Activated B cell treated with CpG ODN at 0.5 μM for 24 hours (primary cell): ENCODE measurements at regions not wholly inside any gene's neighbourhood (a gene's known extent, or its start where the extent isn't known, plus 50 kb on each side); places are given as distances from the start of the nearest gene placed in this dataset.

Source experiments
- ATAC-seq: fragments of 200-7000 bp; cut with Tn5 transposase; one replicate; pipeline ENCODE4 v1.10.0; 2021; ENCODE audit warnings: low read depth, mild to moderate bottlenecking, moderate library complexity
- CTCF ChIA-PET: fragments of 350-600 bp; sonication (Branson Sonifier 250); formaldehyde crosslinking; loops from one replicate; lab custom pipeline; 2021; ENCODE audit warnings: antibody characterized with exemption; lab: Charles Lee
- POLR2A ChIA-PET: fragments of 350-600 bp; sonication (Branson Sonifier 250); formaldehyde crosslinking; loops from one replicate; lab custom pipeline; 2021; ENCODE audit warnings: antibody characterized with exemption; lab: Charles Lee
- DNase-seq: peaks from one replicate; pipeline ENCODE4 v3.0.0; 2022
- H3K27ac Mint-ChIP-seq: one replicate; pipeline ENCODE4 v1.8.0; 2020; ENCODE audit warnings: mixed read lengths
- H3K27me3 Mint-ChIP-seq: one replicate; pipeline ENCODE4 v1.8.0; 2021; ENCODE audit warnings: mixed read lengths
- H3K36me3 Mint-ChIP-seq: one replicate; pipeline ENCODE4 v1.8.0; 2021; ENCODE audit warnings: low read depth, mixed read lengths
- H3K4me1 Mint-ChIP-seq: one replicate; pipeline ENCODE4 v1.8.0; 2021; ENCODE audit warnings: mixed read lengths
- H3K4me3 Mint-ChIP-seq: one replicate; pipeline ENCODE4 v1.8.0; 2020; ENCODE audit warnings: mild to moderate bottlenecking, mixed read lengths
- H3K9me3 Mint-ChIP-seq: one replicate; pipeline ENCODE4 v1.8.0; 2020; ENCODE audit warnings: mixed read lengths
- CTCF ChIP-seq: fragments of 200-600 bp; IDR thresholded peaks from one replicate; pipeline ENCODE4 v1.8.0; 2022; ENCODE audit warnings: antibody characterized with exemption, mild to moderate bottlenecking
- intact Hi-C: fragments of 100-400 bp; cut with micrococcal nuclease; formaldehyde crosslinking; loops from one replicate; pipeline ENCODE4 v1.15.1; 2024

GRCh38 chr5:40074826-40075225 is 604.9 kb upstream of the PTGER4 start:
- peaks cover 4% of the 10 kb centered on the region for H3K27me3 Mint-ChIP-seq
- H3K9me3 Mint-ChIP-seq: no peaks in the 10 kb centered on the region
- H3K36me3 Mint-ChIP-seq: no peaks in the 10 kb centered on the region
- H3K4me3 Mint-ChIP-seq: no peak overlapping the region
- no peak for ATAC-seq
- H3K4me1 Mint-ChIP-seq: no peaks in the 10 kb centered on the region
- CTCF ChIA-PET: no interaction called here
- TF ChIP-seq CTCF: no peak
- POLR2A ChIA-PET: no interaction called here
- intact Hi-C loops: no loop called here
- no peak for DNase-seq
- H3K27ac Mint-ChIP-seq: no peak overlapping the region

GRCh38 chr5:40073927-40074326 is 605.8 kb upstream of the PTGER4 start:
- peaks cover under 1% of the 10 kb centered on the region for H3K27me3 Mint-ChIP-seq
- no peak overlapping the region for H3K4me3 Mint-ChIP-seq
- no peaks in the 10 kb centered on the region for H3K36me3 Mint-ChIP-seq
- no peak for TF ChIP-seq CTCF
- H3K27ac Mint-ChIP-seq: no peak overlapping the region
- CTCF ChIA-PET: no interaction called here
- no peaks in the 10 kb centered on the region for H3K4me1 Mint-ChIP-seq
- H3K9me3 Mint-ChIP-seq: no peaks in the 10 kb centered on the region
- POLR2A ChIA-PET: no interaction called here
- DNase-seq: no peak
- ATAC-seq: no peak
- intact Hi-C loops: no loop called here

- Mint-ChIP-seq H3K4me1 (no peaks in the 10 kb centered on the region), H3K4me3 (no peak overlapping the region), H3K27ac (no peak overlapping the region), H3K36me3 (no peaks in the 10 kb centered on the region), H3K9me3 (no peaks in the 10 kb centered on the region), H3K27me3 (no peaks in the 10 kb centered on the region)
- no peak for DNase-seq
- ATAC-seq: no peak
- ChIA-PET POLR2A (no interaction called here), CTCF (no interaction called here)
- intact Hi-C loops: no loop called here
- no peak for TF ChIP-seq CTCF
Observed at GRCh38 chr5:40071870-40072269, 607.8 kb upstream of the PTGER4 start.

- intact Hi-C loops: no loop called here
- no peak for ATAC-seq
- ChIA-PET POLR2A (no interaction called here), CTCF (no interaction called here)
- no peaks in the 10 kb centered on the region for H3K36me3 Mint-ChIP-seq
- no peaks in the 10 kb centered on the region for H3K9me3 Mint-ChIP-seq
- DNase-seq: no peak
- H3K27me3 Mint-ChIP-seq: no peaks in the 10 kb centered on the region
- H3K27ac Mint-ChIP-seq: no peak overlapping the region
- peaks cover 4% of the 10 kb centered on the region for H3K4me1 Mint-ChIP-seq
- TF ChIP-seq CTCF: no peak
- no peak overlapping the region for H3K4me3 Mint-ChIP-seq
Observed at GRCh38 chr5:40066616-40067015, 613.1 kb upstream of the PTGER4 start.

GRCh38 chr5:40052808-40053207 is 626.9 kb upstream of the PTGER4 start:
- intact Hi-C loops: no loop called here
- no peak for TF ChIP-seq CTCF
- no peaks in the 10 kb centered on the region for H3K27me3 Mint-ChIP-seq
- no peak overlapping the region for H3K27ac Mint-ChIP-seq
- ChIA-PET POLR2A (no interaction called here), CTCF (no interaction called here)
- H3K36me3 Mint-ChIP-seq: no peaks in the 10 kb centered on the region
- no peak for DNase-seq
- ATAC-seq: no peak
- H3K4me1 Mint-ChIP-seq: peaks cover 4% of the 10 kb centered on the region
- H3K9me3 Mint-ChIP-seq: no peaks in the 10 kb centered on the region
- H3K4me3 Mint-ChIP-seq: no peak overlapping the region
